Gastroesophageal sphincter (tissue), 3 donors: ENCODE measurements at regions not wholly inside any gene's neighbourhood (a gene's known extent, or its start where the extent isn't known, plus 50 kb on each side); places are given as distances from the start of the nearest gene placed in this dataset.
"Not testable (repeated sequence)": the region's sequence is repeated elsewhere in the genome, so short reads cannot be mapped to it uniquely, and the experiment has no call there.

Source experiments
- CTCF ChIP-seq, 4 experiments: fragments of 200-600 bp in 2 of 4; fragments of 450-650 bp in 2 of 4; sonication (generic) in 1 of 4; IDR thresholded peaks; one replicate each; pipeline ENCODE4 v1.5.1; 2017 to 2019; ENCODE audit warnings: antibody characterized with exemption in 4 of 4, mild to moderate bottlenecking in 2 of 4, moderate library complexity in 2 of 4
- EP300 ChIP-seq: sonication (generic); formaldehyde crosslinking; IDR thresholded peaks from one replicate; pipeline ENCODE4 v1.6.1; 2017; ENCODE audit warnings: antibody characterized with exemption, mild to moderate bottlenecking
- POLR2A ChIP-seq, 2 donors: fragments of 450-650 bp; IDR thresholded peaks; one replicate each; pipeline ENCODE4 v1.6.1; 2017; ENCODE audit warnings: antibody characterized with exemption in 2 of 2, mild to moderate bottlenecking in 2 of 2, moderate library complexity in 1 of 2
- POLR2AphosphoS5 ChIP-seq: sonication (generic); formaldehyde crosslinking; IDR thresholded peaks from one replicate; pipeline ENCODE4 v1.6.1; 2017; ENCODE audit warnings: antibody characterized with exemption

GRCh38 chr2:88802026-88802425, 110.6 kb downstream of the RPIA start:
- TF ChIP-seq CTCF (IDR thresholded peaks at IDR 0.05); POLR2AphosphoS5; POLR2A (IDR thresholded peaks at IDR 0.05); EP300: not testable (repeated sequence)
